ENCODE measurements at regions not wholly inside any gene's neighbourhood (a gene's known extent, or its start where the extent isn't known, plus 50 kb on each side); places are given as distances from the start of the nearest gene placed in this dataset.

- TF ChIP-seq CTCF (conservative IDR thresholded peaks at IDR 0.05 in 1 of 2, IDR thresholded peaks at IDR 0.05 in 1 of 2; ENCODE audit: low read depth in 1 of 2, low read length in 2 of 2) (no peak), EZH2 (IDR thresholded peaks at IDR 0.05; ENCODE audit: low read length, missing control alignments) (no peak)
Observed at GRCh38 chr13:105790923-105791322, 744.5 kb downstream of the EFNB2 start.
